ENCODE measurements at regions not wholly inside any gene's neighbourhood (a gene's known extent, or its start where the extent isn't known, plus 50 kb on each side); places are given as distances from the start of the nearest gene placed in this dataset.

DNA sequence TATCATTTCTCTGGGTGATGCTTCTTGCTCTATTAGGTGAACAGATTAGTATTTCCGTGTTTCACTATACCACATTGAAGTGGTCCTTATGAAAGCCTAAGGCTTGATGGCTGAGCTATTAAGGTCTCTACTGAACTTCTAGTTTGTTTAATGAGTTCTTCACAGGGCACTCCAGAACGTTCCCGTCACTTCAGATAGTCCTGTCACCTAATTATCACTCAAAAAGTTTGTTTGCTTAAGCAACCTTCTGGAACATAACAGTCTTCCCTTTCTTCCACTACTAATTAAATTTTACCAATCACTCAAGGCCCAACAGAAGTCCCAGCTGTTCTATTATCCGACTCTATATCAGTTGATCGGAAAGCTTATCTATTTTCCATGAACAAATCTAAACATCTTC, 104.6 kb upstream of the ZC3H11B start:
- TF ChIP-seq, protein P1, sequence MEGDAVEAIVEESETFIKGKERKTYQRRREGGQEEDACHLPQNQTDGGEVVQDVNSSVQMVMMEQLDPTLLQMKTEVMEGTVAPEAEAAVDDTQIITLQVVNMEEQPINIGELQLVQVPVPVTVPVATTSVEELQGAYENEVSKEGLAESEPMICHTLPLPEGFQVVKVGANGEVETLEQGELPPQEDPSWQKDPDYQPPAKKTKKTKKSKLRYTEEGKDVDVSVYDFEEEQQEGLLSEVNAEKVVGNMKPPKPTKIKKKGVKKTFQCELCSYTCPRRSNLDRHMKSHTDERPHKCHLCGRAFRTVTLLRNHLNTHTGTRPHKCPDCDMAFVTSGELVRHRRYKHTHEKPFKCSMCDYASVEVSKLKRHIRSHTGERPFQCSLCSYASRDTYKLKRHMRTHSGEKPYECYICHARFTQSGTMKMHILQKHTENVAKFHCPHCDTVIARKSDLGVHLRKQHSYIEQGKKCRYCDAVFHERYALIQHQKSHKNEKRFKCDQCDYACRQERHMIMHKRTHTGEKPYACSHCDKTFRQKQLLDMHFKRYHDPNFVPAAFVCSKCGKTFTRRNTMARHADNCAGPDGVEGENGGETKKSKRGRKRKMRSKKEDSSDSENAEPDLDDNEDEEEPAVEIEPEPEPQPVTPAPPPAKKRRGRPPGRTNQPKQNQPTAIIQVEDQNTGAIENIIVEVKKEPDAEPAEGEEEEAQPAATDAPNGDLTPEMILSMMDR (conservative IDR thresholded peaks at IDR 0.05): no peak

More for the DNA sequence above, 104.6 kb upstream of the ZC3H11B start:
- H3K9me3 ChIP-seq (ENCODE audit: control insufficient read depth, low read depth, low read length): no peaks in the 10 kb centered on the region
- no peak overlapping the region for H2BK20ac ChIP-seq (ENCODE audit: low read depth, low read length, poor library complexity, severe bottlenecking)
- H3K27me3 Mint-ChIP-seq (ENCODE audit: low read depth): no peaks in the 10 kb centered on the region
- no peaks in the 10 kb centered on the region for H3K27me3 ChIP-seq (ENCODE audit: insufficient read depth, low read length)
- no peak overlapping the region for H2BK12ac ChIP-seq (ENCODE audit: insufficient read length, low read depth, low read length)
- H3K4me3 Mint-ChIP-seq: no peak overlapping the region
- H3K23me2 ChIP-seq (ENCODE audit: insufficient read length, low read depth, low read length, poor library complexity, severe bottlenecking): no peaks in the 10 kb centered on the region
- peaks cover 3 to 9% of the 10 kb centered on the region in 2 experiments for H3K4me1 Mint-ChIP-seq
- H4K5ac ChIP-seq (ENCODE audit: insufficient read length, low read depth, low read length): no peak overlapping the region
- no peaks in the 10 kb centered on the region for H3K79me1 ChIP-seq (ENCODE audit: insufficient read depth, low read depth, low read length, poor library complexity, severe bottlenecking)
- no peak overlapping the region for H4K91ac ChIP-seq (ENCODE audit: insufficient read length, low read depth, low read length)
- H3K27ac ChIP-seq (ENCODE audit: insufficient read length, low read depth, low read length): no peak overlapping the region
- H3K36me3 Mint-ChIP-seq (ENCODE audit: insufficient read depth in 1 of 3, low read depth in 3 of 3): no peaks in the 10 kb centered on the region
- H3K4me2 ChIP-seq (ENCODE audit: insufficient read depth, insufficient read length, low read length): no peak overlapping the region
- H4K20me1 ChIP-seq (ENCODE audit: control insufficient read depth, insufficient read depth, insufficient read length): no peaks in the 10 kb centered on the region
- H3K4ac ChIP-seq (ENCODE audit: low read depth, low read length): no peak overlapping the region
- no peak for DNase-seq
- no peak overlapping the region for H3K14ac ChIP-seq (ENCODE audit: insufficient read depth, low read length)
- no peak overlapping the region for H3K56ac ChIP-seq (ENCODE audit: insufficient read length, low read depth, low read length)
- peaks cover 4% of the 10 kb centered on the region; the same call in 1 of the 2 replicates for H3K4me1 ChIP-seq (ENCODE audit: insufficient read depth, low read length)
- no peak overlapping the region for H2BK15ac ChIP-seq (ENCODE audit: low read depth, low read length)
- no CpG with 5 or more reads among the region's 5 CpGs for WGBS (ENCODE audit: extremely low coverage, insufficient read length, low lambda C conversion rate)
- no peak overlapping the region for H3K27ac Mint-ChIP-seq
- H2BK5ac ChIP-seq (ENCODE audit: insufficient read length, low read length): no peak overlapping the region
- no peak overlapping the region for H3T11ph ChIP-seq (ENCODE audit: low read length)
- no peak overlapping the region for H3K18ac ChIP-seq (ENCODE audit: insufficient read length, low read depth, low read length)
- H2AFZ ChIP-seq (ENCODE audit: low read length): no peak overlapping the region
- no peak overlapping the region for H3K23ac ChIP-seq (ENCODE audit: insufficient read length, low read depth, low read length)
- no peak overlapping the region for H2BK120ac ChIP-seq (ENCODE audit: low read depth, low read length, poor library complexity, severe bottlenecking)
- no peak overlapping the region for H3K9ac ChIP-seq (ENCODE audit: extremely low read depth, insufficient read length, low read length)
- H3K79me2 ChIP-seq (ENCODE audit: insufficient read depth, low read length): no peaks in the 10 kb centered on the region
- no peak overlapping the region for H2AK5ac ChIP-seq (ENCODE audit: insufficient read length, low read length)
- H4K8ac ChIP-seq (replicated peaks; ENCODE audit: insufficient read length, low read depth, low read length): no peak overlapping the region
- no peaks in the 10 kb centered on the region for H3K9me3 Mint-ChIP-seq

Measured in H9 (cell line).